Caco-2 (cell line): ENCODE measurements at regions not wholly inside any gene's neighbourhood (a gene's known extent, or its start where the extent isn't known, plus 50 kb on each side); places are given as distances from the start of the nearest gene placed in this dataset.

Source experiments
- BruUV-seq: library from RNA; stranded (reverse); fragments of 400-500 nt; replicated peaks from 2 replicates; lab custom pipeline; 2021; lab: Mats Ljungman, UMichigan
- CTCF ChIA-PET: fragments of 300-600 bp; sonication (Branson Sonifier 250); formaldehyde crosslinking; loops from one replicate; lab custom pipeline; 2022; ENCODE audit warnings: antibody characterized with exemption; lab: Charles Lee
- POLR2A ChIA-PET: fragments of 300-600 bp; sonication (Branson Sonifier 250); formaldehyde crosslinking; loops from one replicate; lab custom pipeline; 2022; ENCODE audit warnings: antibody characterized with exemption; lab: Charles Lee
- DNase-seq, 2 experiments: peaks; one replicate each; pipeline versions ENCODE4 v3.0.0 to v3.0.0-alpha.2; 2020 to 2022
- H3K27me3 ChIP-seq: replicated peaks from 2 replicates; pipeline ENCODE4 v1.6.0; 2011; ENCODE audit warnings: low read length; ENCODE audit not compliant: control insufficient read depth, insufficient read depth
- H3K36me3 ChIP-seq: 2 replicates; pipeline ENCODE4 v1.5.1; 2011; ENCODE audit warnings: low read length; ENCODE audit not compliant: control insufficient read depth, insufficient read depth
- H3K4me1 ChIP-seq: fragments of 250-450 bp; sonication (Bioruptor Pico); 2 replicates; pipeline ENCODE4 v1.5.1; 2020; ENCODE audit warnings: mild to moderate bottlenecking
- H3K4me3 ChIP-seq: 2 replicates; pipeline ENCODE4 v1.5.1; 2011; ENCODE audit warnings: low read depth, mild to moderate bottlenecking, control low read depth, low read length
- H3K9me3 ChIP-seq: fragments of 250-450 bp; sonication (Bioruptor Pico); 2 replicates; pipeline ENCODE4 v1.5.1; 2020; ENCODE audit warnings: mild to moderate bottlenecking, moderate library complexity
- H3K27ac Mint-ChIP-seq: one replicate; pipeline ENCODE4 v1.8.0; 2022; ENCODE audit warnings: mixed read lengths; ENCODE audit not compliant: unreplicated experiment
- H3K27me3 Mint-ChIP-seq: one replicate; pipeline ENCODE4 v1.8.0; 2022; ENCODE audit warnings: mixed read lengths; ENCODE audit not compliant: insufficient read depth, unreplicated experiment
- H3K36me3 Mint-ChIP-seq: one replicate; pipeline ENCODE4 v1.8.0; 2022; ENCODE audit warnings: mild to moderate bottlenecking, mixed read lengths; ENCODE audit not compliant: insufficient read depth, unreplicated experiment
- H3K4me1 Mint-ChIP-seq: one replicate; pipeline ENCODE4 v1.8.0; 2022; ENCODE audit warnings: low read depth, mixed read lengths; ENCODE audit not compliant: unreplicated experiment
- H3K4me3 Mint-ChIP-seq: one replicate; pipeline ENCODE4 v1.8.0; 2022; ENCODE audit warnings: mild to moderate bottlenecking, moderate library complexity, mixed read lengths; ENCODE audit not compliant: unreplicated experiment
- H3K9me3 Mint-ChIP-seq: one replicate; pipeline ENCODE4 v1.8.0; 2022; ENCODE audit warnings: mixed read lengths; ENCODE audit not compliant: unreplicated experiment
- CTCF ChIP-seq, 2 experiments: fragments of 200-600 bp in 1 of 2; IDR thresholded peaks; 1 replicate in 1 of 2; 2 replicates in 1 of 2; pipeline versions ENCODE4 v1.5.1 to v1.8.0; 2011 to 2022; ENCODE audit warnings: antibody characterized with exemption in 1 of 2, control low read depth in 1 of 2, inconsistent platforms in 1 of 2, low read depth in 1 of 2, low read length in 1 of 2, mild to moderate bottlenecking in 1 of 2, moderate library complexity in 1 of 2; ENCODE audit not compliant: insufficient read depth in 1 of 2, severe bottlenecking in 1 of 2, unreplicated experiment in 1 of 2
- intact Hi-C: fragments of 100-400 bp; cut with micrococcal nuclease; formaldehyde crosslinking; loops from one replicate; pipeline ENCODE4 v1.10.0; 2022; ENCODE audit not compliant: unreplicated experiment

DNA sequence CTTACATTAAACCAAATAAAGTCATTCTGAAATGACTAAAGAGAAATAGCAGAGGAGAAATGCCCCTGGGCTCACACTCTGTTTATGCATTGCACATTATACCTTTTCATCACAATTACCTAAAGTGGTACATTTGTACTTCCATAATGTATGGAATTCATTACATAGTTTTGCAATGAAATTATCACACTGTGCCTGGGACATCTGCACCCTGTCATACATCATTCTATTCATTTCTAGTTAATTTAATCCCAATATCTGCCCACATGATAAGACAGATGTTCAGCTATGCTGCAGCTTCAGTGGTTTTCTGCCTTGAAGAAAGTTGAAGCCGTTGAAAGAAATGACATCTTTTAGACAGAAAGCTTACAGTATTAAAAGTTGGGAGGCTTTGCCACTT, 580.0 kb downstream of the SOX6 start:
- no peaks in the 10 kb centered on the region for H3K36me3 ChIP-seq
- H3K9me3 ChIP-seq = no peaks in the 10 kb centered on the region
- DNase-seq = no peak
- no peaks in the 10 kb centered on the region for H3K4me1 ChIP-seq
- no peak for TF ChIP-seq CTCF (IDR thresholded peaks at IDR 0.05; ENCODE audit: insufficient read depth in 1 of 2, low read depth in 1 of 2, low read length in 1 of 2, severe bottlenecking in 1 of 2, unreplicated experiment in 1 of 2)
- ChIA-PET CTCF (no interaction called here), POLR2A (no interaction called here)
- Mint-ChIP-seq H3K4me1 (peaks cover 2% of the 10 kb centered on the region), H3K4me3 (no peak overlapping the region), H3K27me3 (no peaks in the 10 kb centered on the region), H3K36me3 (no peaks in the 10 kb centered on the region), H3K9me3 (no peaks in the 10 kb centered on the region), H3K27ac (no peak overlapping the region)
- no peak overlapping the region for H3K4me3 ChIP-seq
- no TSS peak for BruUV-seq
- intact Hi-C loops = no loop called here
- no peaks in the 10 kb centered on the region for H3K27me3 ChIP-seq

DNA sequence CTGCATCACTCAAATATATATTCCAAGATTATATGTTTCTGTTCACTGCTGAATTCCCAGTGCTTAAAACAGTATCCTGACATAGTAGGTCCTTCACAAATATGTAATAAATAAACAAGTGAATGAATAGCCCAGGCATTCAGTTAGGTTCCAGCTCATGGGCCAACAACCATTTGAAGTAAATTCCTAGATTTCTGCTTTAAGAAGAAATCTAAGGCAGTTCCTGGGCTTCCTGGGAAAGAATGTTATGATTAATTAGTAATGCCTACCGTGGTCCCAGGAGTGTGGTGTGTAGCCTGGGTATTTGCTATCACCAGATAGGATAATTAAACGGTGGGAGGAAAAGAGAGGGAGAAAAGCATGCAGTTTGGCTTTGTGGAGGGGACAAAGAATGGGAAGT, 576.8 kb downstream of the SOX6 start:
- Mint-ChIP-seq H3K9me3 (no peaks in the 10 kb centered on the region), H3K36me3 (no peaks in the 10 kb centered on the region), H3K4me1 (peaks cover 21% of the 10 kb centered on the region), H3K27me3 (no peaks in the 10 kb centered on the region), H3K4me3 (no peak overlapping the region), H3K27ac (no peak overlapping the region)
- Histone ChIP-seq H3K36me3 (no peaks in the 10 kb centered on the region), H3K9me3 (no peaks in the 10 kb centered on the region), H3K4me1 (no peaks in the 10 kb centered on the region), H3K4me3 (no peak overlapping the region), H3K27me3 (no peaks in the 10 kb centered on the region)
- ChIA-PET CTCF (no interaction called here), POLR2A (no interaction called here)
- no TSS peak for BruUV-seq
- TF ChIP-seq CTCF (IDR thresholded peaks at IDR 0.05; ENCODE audit: insufficient read depth in 1 of 2, low read depth in 1 of 2, low read length in 1 of 2, severe bottlenecking in 1 of 2, unreplicated experiment in 1 of 2) = no peak
- DNase-seq = no peak
- intact Hi-C loops = no loop called here

DNA sequence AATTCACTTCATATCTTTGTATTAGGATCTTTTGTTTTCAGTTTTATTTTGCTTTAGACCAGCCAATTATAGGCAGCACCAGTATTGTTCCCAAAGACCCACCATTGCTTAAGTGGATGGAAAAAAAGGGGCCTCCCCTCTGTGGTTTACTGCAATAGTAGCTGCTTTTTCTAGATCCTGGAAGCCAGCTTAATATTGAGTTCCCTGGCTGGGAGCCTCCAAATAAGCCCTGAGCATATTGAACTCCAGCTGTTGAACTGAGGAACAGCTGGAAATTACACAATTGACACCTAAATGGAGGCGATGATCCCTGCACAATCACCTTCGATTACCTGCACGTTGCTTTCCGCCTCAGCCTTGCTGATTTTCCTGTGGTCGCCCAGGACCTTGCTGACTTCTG, 576.0 kb downstream of the SOX6 start:
- no peak overlapping the region for H3K4me3 ChIP-seq
- H3K36me3 ChIP-seq = no peaks in the 10 kb centered on the region
- Mint-ChIP-seq H3K27me3 (no peaks in the 10 kb centered on the region), H3K27ac (no peak overlapping the region), H3K9me3 (no peaks in the 10 kb centered on the region), H3K4me1 (peaks cover 21% of the 10 kb centered on the region), H3K36me3 (no peaks in the 10 kb centered on the region), H3K4me3 (no peak overlapping the region)
- BruUV-seq = no TSS peak
- intact Hi-C loops = no loop called here
- TF ChIP-seq CTCF (IDR thresholded peaks at IDR 0.05; ENCODE audit: insufficient read depth in 1 of 2, low read depth in 1 of 2, low read length in 1 of 2, severe bottlenecking in 1 of 2, unreplicated experiment in 1 of 2) = no peak
- CTCF ChIA-PET = no interaction called here
- no peak for DNase-seq
- POLR2A ChIA-PET = no interaction called here
- no peaks in the 10 kb centered on the region for H3K27me3 ChIP-seq
- H3K4me1 ChIP-seq = no peaks in the 10 kb centered on the region
- no peaks in the 10 kb centered on the region for H3K9me3 ChIP-seq
